ENCODE measurements at regions not wholly inside any gene's neighbourhood (a gene's known extent, or its start where the extent isn't known, plus 50 kb on each side); places are given as distances from the start of the nearest gene placed in this dataset.

DNA sequence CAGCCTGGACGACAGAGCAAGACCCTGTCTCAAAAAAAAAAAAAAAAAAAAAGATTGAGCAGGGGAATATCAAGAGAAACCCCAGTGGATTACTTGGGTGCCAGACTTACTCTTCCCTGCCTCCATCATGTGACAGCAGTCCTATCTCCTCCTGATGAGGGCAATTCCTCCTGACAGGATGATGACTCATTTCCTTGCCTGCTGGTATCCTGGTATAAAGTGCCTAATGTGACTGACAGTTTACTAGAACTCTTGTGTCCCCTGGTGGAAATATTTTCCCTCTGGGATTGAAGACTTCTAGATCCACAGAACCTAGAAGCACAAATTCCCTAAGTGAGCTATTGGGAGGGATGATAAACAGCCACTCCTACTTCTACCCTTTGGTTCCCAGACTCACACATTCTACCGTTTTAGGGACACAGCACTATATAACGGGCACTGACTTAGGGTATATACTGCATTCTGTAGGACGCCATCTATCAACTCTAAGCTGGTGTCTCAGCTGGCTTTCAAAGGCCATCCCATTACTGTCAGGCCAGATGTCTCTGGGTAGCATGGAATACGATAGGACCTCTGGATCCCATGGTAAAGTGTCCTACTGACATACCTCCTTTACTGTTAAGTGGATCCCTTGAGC, 114.6 kb upstream of the MED13 start:
- CTCF ChIA-PET = interaction anchor here (0.5 kb wide), 1 partner anchor 149 kb away, joined by 3 read pairs; no protein-coding TSS in a partner anchor
- TF ChIP-seq FOXK2 (IDR thresholded peaks at IDR 0.05) = no peak
- TF ChIP-seq, protein P1, sequence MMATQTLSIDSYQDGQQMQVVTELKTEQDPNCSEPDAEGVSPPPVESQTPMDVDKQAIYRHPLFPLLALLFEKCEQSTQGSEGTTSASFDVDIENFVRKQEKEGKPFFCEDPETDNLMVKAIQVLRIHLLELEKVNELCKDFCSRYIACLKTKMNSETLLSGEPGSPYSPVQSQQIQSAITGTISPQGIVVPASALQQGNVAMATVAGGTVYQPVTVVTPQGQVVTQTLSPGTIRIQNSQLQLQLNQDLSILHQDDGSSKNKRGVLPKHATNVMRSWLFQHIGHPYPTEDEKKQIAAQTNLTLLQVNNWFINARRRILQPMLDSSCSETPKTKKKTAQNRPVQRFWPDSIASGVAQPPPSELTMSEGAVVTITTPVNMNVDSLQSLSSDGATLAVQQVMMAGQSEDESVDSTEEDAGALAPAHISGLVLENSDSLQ (IDR thresholded peaks at IDR 0.05) = peak; percentile 43; the same call in 1 of the 2 replicates
- no peak for DNase-seq (ENCODE audit: extremely low spot score)
- POLR2A ChIA-PET = no interaction called here

DNA sequence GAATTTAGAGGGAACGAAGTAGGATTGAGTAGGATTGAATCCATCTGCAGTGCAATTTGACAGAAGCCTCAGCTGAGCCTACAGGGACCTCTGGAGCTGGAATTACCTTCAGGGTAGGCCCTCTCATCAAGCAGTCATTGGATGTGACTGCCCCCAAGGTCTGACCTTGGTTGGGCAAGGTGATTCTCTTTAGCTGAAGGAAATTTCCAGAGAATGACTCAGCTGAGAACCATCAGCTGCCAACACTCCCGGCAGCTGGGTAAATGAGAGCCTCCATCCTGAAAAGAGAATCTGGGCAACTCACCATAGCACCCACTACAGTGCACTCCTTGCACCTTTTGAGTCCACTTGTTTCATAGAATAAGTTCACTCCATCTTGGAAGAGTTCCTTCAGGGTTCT, 113.5 kb upstream of the MED13 start:
- POLR2A ChIA-PET = no interaction called here
- CTCF ChIA-PET = no interaction called here
- no peak for DNase-seq (ENCODE audit: extremely low spot score)
- TF ChIP-seq, protein P1 (IDR thresholded peaks at IDR 0.05) = no peak
- TF ChIP-seq FOXK2 (IDR thresholded peaks at IDR 0.05) (no peak), NFRKB (IDR thresholded peaks at IDR 0.05) (no peak), L3MBTL2 (conservative IDR thresholded peaks at IDR 0.05) (no peak), TARDBP (IDR thresholded peaks at IDR 0.05) (no peak), ELF4 (IDR thresholded peaks at IDR 0.05) (no peak), FOXM1 (IDR thresholded peaks at IDR 0.05; ENCODE audit: borderline replicate concordance) (no peak), LEF1 (IDR thresholded peaks at IDR 0.05; ENCODE audit: borderline replicate concordance) (no peak), ARNT (IDR thresholded peaks at IDR 0.05) (no peak), SUZ12 (IDR thresholded peaks at IDR 0.05) (no peak), SP1 (IDR thresholded peaks at IDR 0.05) (no peak), ZNF384 (IDR thresholded peaks at IDR 0.05) (no peak), BHLHE40 (IDR thresholded peaks at IDR 0.05; ENCODE audit: borderline replicate concordance) (no peak), HDGF (IDR thresholded peaks at IDR 0.05; ENCODE audit: borderline replicate concordance) (no peak), CTBP1 (IDR thresholded peaks at IDR 0.05; ENCODE audit: borderline replicate concordance) (no peak)

DNA sequence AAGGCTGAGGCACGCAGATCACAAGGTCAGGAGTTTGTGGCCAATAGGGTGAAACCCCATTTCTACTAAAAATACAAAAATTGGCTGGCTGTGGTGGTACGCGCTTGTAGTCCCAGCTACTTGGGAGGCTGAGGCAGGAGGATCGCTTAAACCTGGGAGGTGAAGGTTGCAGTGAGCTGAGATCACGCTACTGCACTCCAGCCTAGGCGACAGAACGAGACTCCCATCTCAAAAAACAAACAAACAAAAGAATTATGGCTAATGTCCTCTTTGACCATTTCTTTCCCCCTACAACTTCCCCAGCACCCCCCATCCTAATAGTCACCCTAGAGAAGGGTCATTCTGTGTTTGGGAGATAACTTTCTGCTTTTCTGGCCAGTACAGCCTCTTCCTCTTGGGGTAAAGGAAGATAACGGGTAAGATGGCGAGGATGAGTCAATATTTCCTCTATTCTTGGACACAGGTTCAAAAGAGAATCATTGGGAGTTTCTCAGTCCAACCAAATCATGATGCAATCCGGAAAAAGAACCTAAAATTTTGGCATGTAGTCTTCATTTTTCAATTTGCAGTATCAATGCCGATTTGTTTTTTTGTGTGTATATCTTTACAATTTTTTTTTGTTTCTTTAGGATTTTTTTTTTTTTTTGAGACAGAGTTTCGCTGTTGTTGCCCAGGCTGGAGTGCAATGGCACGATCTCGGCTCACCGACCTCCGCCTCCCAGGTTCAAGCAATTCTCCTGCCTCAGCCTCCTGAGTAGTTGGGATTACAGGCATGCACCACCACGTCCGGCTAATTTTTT, 107.6 kb upstream of the MED13 start:
- ChIA-PET POLR2A (no interaction called here), CTCF (no interaction called here)
- DNase-seq (ENCODE audit: extremely low spot score) = no peak
- TF ChIP-seq LEF1 (IDR thresholded peaks at IDR 0.05; ENCODE audit: borderline replicate concordance) (no peak), BHLHE40 (IDR thresholded peaks at IDR 0.05; ENCODE audit: borderline replicate concordance) (no peak), CTBP1 (IDR thresholded peaks at IDR 0.05; ENCODE audit: borderline replicate concordance) (no peak), FOXM1 (IDR thresholded peaks at IDR 0.05; ENCODE audit: borderline replicate concordance) (no peak), SUZ12 (IDR thresholded peaks at IDR 0.05) (no peak), SP1 (IDR thresholded peaks at IDR 0.05) (no peak), ELF4 (IDR thresholded peaks at IDR 0.05) (no peak), NFRKB (IDR thresholded peaks at IDR 0.05) (no peak), ZNF384 (IDR thresholded peaks at IDR 0.05) (no peak), ARNT (IDR thresholded peaks at IDR 0.05) (no peak), L3MBTL2 (conservative IDR thresholded peaks at IDR 0.05) (no peak), TARDBP (IDR thresholded peaks at IDR 0.05) (no peak), FOXK2 (IDR thresholded peaks at IDR 0.05) (no peak), HDGF (IDR thresholded peaks at IDR 0.05; ENCODE audit: borderline replicate concordance) (no peak), FOXA1 (IDR thresholded peaks at IDR 0.05) (no peak)
- TF ChIP-seq, protein P1 (IDR thresholded peaks at IDR 0.05) = no peak

DNA sequence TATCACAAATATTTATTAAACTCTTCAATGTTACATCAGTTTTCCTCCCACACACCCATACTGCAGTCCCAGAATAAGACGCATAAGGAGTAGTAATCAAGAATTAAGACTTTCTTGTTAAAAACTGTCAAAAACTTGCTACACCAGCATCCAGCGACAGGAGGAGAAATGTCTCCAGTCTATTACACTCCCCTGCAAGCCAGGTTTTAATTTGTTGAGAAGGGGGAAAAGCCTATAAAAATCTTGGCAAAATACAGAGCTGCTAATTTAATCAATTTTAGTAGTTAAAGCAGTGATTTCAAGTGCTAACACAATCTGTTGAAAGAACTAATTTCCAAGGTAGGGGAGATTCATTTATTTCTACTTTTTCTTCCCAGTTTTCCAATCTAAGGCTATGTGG, 102.0 kb upstream of the MED13 start:
- no peak for TF ChIP-seq FOXA1 (IDR thresholded peaks at IDR 0.05)
- no peak for TF ChIP-seq BHLHE40 (IDR thresholded peaks at IDR 0.05; ENCODE audit: borderline replicate concordance)
- no peak for TF ChIP-seq ARNT (IDR thresholded peaks at IDR 0.05)
- POLR2A ChIA-PET = no interaction called here
- DNase-seq (ENCODE audit: extremely low spot score) = no peak
- CTCF ChIA-PET = no interaction called here

DNA sequence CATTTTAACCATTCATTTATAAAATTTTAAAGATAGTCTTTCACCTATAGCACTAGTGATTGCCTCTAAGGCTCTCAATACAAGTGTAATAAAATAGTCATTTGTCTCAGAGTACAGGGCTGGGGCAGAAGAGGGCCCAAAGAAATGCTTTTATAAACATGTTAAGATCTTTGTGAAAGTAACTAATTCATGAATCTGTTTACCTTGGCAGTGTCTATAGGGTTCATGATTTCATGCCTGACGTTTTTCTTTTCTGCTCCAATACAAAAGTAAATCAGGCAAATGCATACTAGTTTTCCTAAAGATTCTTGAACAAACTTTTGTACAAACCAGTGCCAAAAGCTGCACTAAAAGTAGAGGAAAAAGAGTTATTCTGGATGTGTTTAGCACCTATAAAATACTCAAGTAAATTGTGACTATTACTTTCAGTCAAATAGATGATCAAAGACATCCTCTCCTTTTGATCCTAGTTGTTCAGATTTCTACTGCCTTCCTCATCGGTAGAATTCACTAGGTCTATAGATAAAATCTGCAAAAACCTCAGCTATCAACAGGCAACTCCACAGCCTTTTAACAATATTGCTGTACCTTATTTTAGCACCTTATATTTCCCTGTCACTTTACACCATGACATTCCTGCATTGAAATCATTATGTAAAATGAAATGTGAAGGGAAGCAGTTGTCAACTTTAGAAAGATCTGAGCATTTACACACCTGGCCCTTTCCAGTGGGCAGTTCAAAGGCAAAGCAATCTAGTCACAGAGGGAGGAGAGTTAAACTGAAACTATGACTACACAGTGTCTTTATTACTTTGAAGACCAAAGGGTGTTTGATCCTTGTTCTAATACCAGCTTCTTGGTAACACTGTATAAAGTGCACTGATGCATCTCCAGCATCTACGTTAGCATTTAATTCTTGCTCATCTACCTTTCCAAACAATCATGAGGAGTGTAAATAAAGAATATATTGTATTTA, 100.0 kb upstream of the MED13 start:
- CTCF ChIA-PET = no interaction called here

More for the DNA sequence above, 100.0 kb upstream of the MED13 start:
- TF ChIP-seq L3MBTL2 (conservative IDR thresholded peaks at IDR 0.05) (no peak), SP1 (IDR thresholded peaks at IDR 0.05) (no peak), CTBP1 (IDR thresholded peaks at IDR 0.05; ENCODE audit: borderline replicate concordance) (no peak), TARDBP (IDR thresholded peaks at IDR 0.05) (no peak), ARNT (IDR thresholded peaks at IDR 0.05) (no peak), NFRKB (IDR thresholded peaks at IDR 0.05) (no peak), BHLHE40 (IDR thresholded peaks at IDR 0.05; ENCODE audit: borderline replicate concordance) (no peak), ZNF384 (IDR thresholded peaks at IDR 0.05) (no peak), HDGF (IDR thresholded peaks at IDR 0.05; ENCODE audit: borderline replicate concordance) (no peak), SUZ12 (IDR thresholded peaks at IDR 0.05) (no peak), FOXK2 (IDR thresholded peaks at IDR 0.05) (no peak), LEF1 (IDR thresholded peaks at IDR 0.05; ENCODE audit: borderline replicate concordance) (no peak), ELF4 (IDR thresholded peaks at IDR 0.05) (no peak), FOXA1 (IDR thresholded peaks at IDR 0.05) (no peak), FOXM1 (IDR thresholded peaks at IDR 0.05; ENCODE audit: borderline replicate concordance) (no peak)
- TF ChIP-seq, protein P1 (IDR thresholded peaks at IDR 0.05) = no peak
- no peak for DNase-seq (ENCODE audit: extremely low spot score)
- POLR2A ChIA-PET = no interaction called here
